Neural crest cell (in vitro differentiated cells): ENCODE measurements at regions not wholly inside any gene's neighbourhood (a gene's known extent, or its start where the extent isn't known, plus 50 kb on each side); places are given as distances from the start of the nearest gene placed in this dataset.
A peak's percentile ranks its signal among the peaks of the same experiment; 100 is the strongest.

Source experiments
- DNase-seq: peaks from one replicate; pipeline ENCODE4 v3.0.0; 2021; ENCODE audit warnings: low read depth, mixed read lengths, low spot score
- H3K27ac Mint-ChIP-seq: one replicate; pipeline ENCODE4 v1.8.0; 2021; ENCODE audit warnings: mild to moderate bottlenecking, mixed read lengths; ENCODE audit not compliant: unreplicated experiment
- H3K27me3 Mint-ChIP-seq: 2 replicates; pipeline ENCODE4 v1.8.0; 2021; ENCODE audit warnings: low read depth, mild to moderate bottlenecking, mixed read lengths
- H3K36me3 Mint-ChIP-seq: 2 replicates; pipeline ENCODE4 v1.8.0; 2021; ENCODE audit warnings: low read depth, mild to moderate bottlenecking, mixed read lengths
- H3K4me1 Mint-ChIP-seq: 2 replicates; pipeline ENCODE4 v1.8.0; 2021; ENCODE audit warnings: mixed read lengths
- H3K4me3 Mint-ChIP-seq: one replicate; pipeline ENCODE4 v1.8.0; 2021; ENCODE audit warnings: mild to moderate bottlenecking, mixed read lengths
- H3K9me3 Mint-ChIP-seq: 2 replicates; pipeline ENCODE4 v1.8.0; 2021; ENCODE audit warnings: mixed read lengths
- CTCF ChIP-seq: fragments of 200-600 bp; sonication (generic); conservative IDR thresholded peaks from 2 replicates; pipeline ENCODE4 v1.5.0; 2021; ENCODE audit warnings: antibody characterized with exemption, mild to moderate bottlenecking

- H3K36me3 Mint-ChIP-seq, result no peaks in the 10 kb centered on the region
- DNase-seq, result no peak
- H3K4me1 Mint-ChIP-seq, result peaks cover 11% of the 10 kb centered on the region
- H3K4me3 Mint-ChIP-seq, result no peak overlapping the region
- H3K9me3 Mint-ChIP-seq, result peaks cover 3% of the 10 kb centered on the region
- H3K27ac Mint-ChIP-seq, result no peak overlapping the region
- H3K27me3 Mint-ChIP-seq, result no peaks in the 10 kb centered on the region
- no peak for TF ChIP-seq CTCF
Observed at GRCh38 chrX:39802908-39803307, 294.9 kb downstream of the BCOR start.

GRCh38 chrX:39805022-39805421, 292.7 kb downstream of the BCOR start:
- Mint-ChIP-seq H3K9me3 (peaks cover 3% of the 10 kb centered on the region), H3K4me1 (peaks cover 29% of the 10 kb centered on the region), H3K36me3 (no peaks in the 10 kb centered on the region), H3K4me3 (no peak overlapping the region), H3K27me3 (no peaks in the 10 kb centered on the region), H3K27ac (peak overlapping the region; percentile 50)
- TF ChIP-seq CTCF, result no peak
- DNase-seq, result no peak

- no peak overlapping the region for H3K27ac Mint-ChIP-seq
- no peaks in the 10 kb centered on the region for H3K27me3 Mint-ChIP-seq
- DNase-seq, result no peak
- peaks cover 37% of the 10 kb centered on the region for H3K4me1 Mint-ChIP-seq
- H3K9me3 Mint-ChIP-seq, result peaks cover 3% of the 10 kb centered on the region
- no peak overlapping the region for H3K4me3 Mint-ChIP-seq
- no peak for TF ChIP-seq CTCF
- no peaks in the 10 kb centered on the region for H3K36me3 Mint-ChIP-seq
Observed at GRCh38 chrX:39805825-39806224, 291.9 kb downstream of the BCOR start.

- Mint-ChIP-seq H3K27me3 (no peaks in the 10 kb centered on the region), H3K36me3 (no peaks in the 10 kb centered on the region), H3K9me3 (peaks cover 3% of the 10 kb centered on the region), H3K4me3 (no peak overlapping the region), H3K4me1 (peaks cover 47% of the 10 kb centered on the region), H3K27ac (peak overlapping the region; percentile 91)
- no peak for DNase-seq
- no peak for TF ChIP-seq CTCF
Observed at GRCh38 chrX:39808471-39808917, 289.3 kb downstream of the BCOR start.

- DNase-seq, result no peak
- Mint-ChIP-seq H3K27ac (no peak overlapping the region), H3K4me3 (no peak overlapping the region), H3K27me3 (no peaks in the 10 kb centered on the region), H3K4me1 (peaks cover 56% of the 10 kb centered on the region), H3K9me3 (peaks cover 3% of the 10 kb centered on the region), H3K36me3 (no peaks in the 10 kb centered on the region)
- no peak for TF ChIP-seq CTCF
Observed at GRCh38 chrX:39809331-39809730, 288.4 kb downstream of the BCOR start.

- Mint-ChIP-seq H3K27ac (peak overlapping the region; percentile 57), H3K4me3 (no peak overlapping the region), H3K36me3 (no peaks in the 10 kb centered on the region), H3K27me3 (no peaks in the 10 kb centered on the region), H3K4me1 (peaks cover 64% of the 10 kb centered on the region), H3K9me3 (no peaks in the 10 kb centered on the region)
- DNase-seq, result no peak
- no peak for TF ChIP-seq CTCF
Observed at GRCh38 chrX:39810901-39811300, 286.9 kb downstream of the BCOR start.
